ENCODE measurements at regions not wholly inside any gene's neighbourhood (a gene's known extent, or its start where the extent isn't known, plus 50 kb on each side); places are given as distances from the start of the nearest gene placed in this dataset.

GRCh38 chr10:10946801-10947200 is 70.9 kb upstream of the CELF2 start:
- no peak for TF ChIP-seq CTCF (conservative IDR thresholded peaks at IDR 0.05; ENCODE audit: low read length)
- DNase-seq (ENCODE audit: low read depth), result no peak
- no peak overlapping the region for H3K4me3 ChIP-seq (ENCODE audit: low read length)

- H3K4me3 ChIP-seq (ENCODE audit: low read length), result no peak overlapping the region
- no peak for DNase-seq (ENCODE audit: low read depth)
- no peak for TF ChIP-seq CTCF (conservative IDR thresholded peaks at IDR 0.05; ENCODE audit: low read length)
Observed at GRCh38 chr10:10951675-10952074, 66.0 kb upstream of the CELF2 start.

- DNase-seq (ENCODE audit: low read depth), result no peak
Observed at GRCh38 chr10:10952800-10953199, 64.9 kb upstream of the CELF2 start.

GRCh38 chr10:10956681-10957542 is 60.8 kb upstream of the CELF2 start:
- no peak overlapping the region for H3K4me3 ChIP-seq (ENCODE audit: low read length)
- no peak for TF ChIP-seq CTCF (conservative IDR thresholded peaks at IDR 0.05; ENCODE audit: low read length)
- no peak for DNase-seq (ENCODE audit: low read depth)

More at GRCh38 chr10:10952800-10953199, 64.9 kb upstream of the CELF2 start:
- H3K4me3 ChIP-seq (ENCODE audit: low read length), result no peak overlapping the region
- no peak for TF ChIP-seq CTCF (conservative IDR thresholded peaks at IDR 0.05; ENCODE audit: low read length)

GRCh38 chr10:10958041-10958440 is 59.6 kb upstream of the CELF2 start:
- no peak for DNase-seq (ENCODE audit: low read depth)
- TF ChIP-seq CTCF (conservative IDR thresholded peaks at IDR 0.05; ENCODE audit: low read length), result no peak
- H3K4me3 ChIP-seq (ENCODE audit: low read length), result no peak overlapping the region

GRCh38 chr10:10959666-10960065 is 58.0 kb upstream of the CELF2 start:
- no peak for TF ChIP-seq CTCF (conservative IDR thresholded peaks at IDR 0.05; ENCODE audit: low read length)
- no peak overlapping the region for H3K4me3 ChIP-seq (ENCODE audit: low read length)
- no peak for DNase-seq (ENCODE audit: low read depth)

- H3K4me3 ChIP-seq (ENCODE audit: low read length), result no peak overlapping the region
- DNase-seq (ENCODE audit: low read depth), result no peak
- no peak for TF ChIP-seq CTCF (conservative IDR thresholded peaks at IDR 0.05; ENCODE audit: low read length)
Observed at GRCh38 chr10:10960534-10960933, 57.1 kb upstream of the CELF2 start.

All from AG10803 (cell line).